ENCODE measurements at regions not wholly inside any gene's neighbourhood (a gene's known extent, or its start where the extent isn't known, plus 50 kb on each side); places are given as distances from the start of the nearest gene placed in this dataset.

- Histone ChIP-seq H3K27ac (ENCODE audit: low read depth) (no peak overlapping the region), H4K20me1 (replicated peaks; ENCODE audit: insufficient read depth) (no peaks in the 10 kb centered on the region), H3K27me3 (ENCODE audit: insufficient read depth) (no peaks in the 10 kb centered on the region), H3F3A (replicated peaks; ENCODE audit: low read depth) (no peaks in the 10 kb centered on the region), H3K4me3 (no peak overlapping the region), H3K4me1 (ENCODE audit: insufficient read depth) (no peaks in the 10 kb centered on the region), H3K36me3 (ENCODE audit: insufficient read depth) (no peaks in the 10 kb centered on the region), H3K4me2 (no peak overlapping the region), H2AFZ (no peak overlapping the region), H3K79me2 (replicated peaks; ENCODE audit: insufficient read depth) (no peaks in the 10 kb centered on the region), H3K9me2 (ENCODE audit: insufficient read depth) (no peaks in the 10 kb centered on the region)
- H3K27ac Mint-ChIP-seq, result no peak overlapping the region
- H3K9me3 Mint-ChIP-seq, result no peaks in the 10 kb centered on the region
- no peak for DNase-seq (ENCODE audit: low spot score)
- H3K36me3 Mint-ChIP-seq (ENCODE audit: low read depth), result no peaks in the 10 kb centered on the region
- H3K4me1 Mint-ChIP-seq, result no peaks in the 10 kb centered on the region
- ATAC-seq, result no peak
- TF ChIP-seq EZH2phosphoT487 (IDR thresholded peaks at IDR 0.05; ENCODE audit: unreplicated experiment), result no peak
- no peak for TF ChIP-seq EZH2 (IDR thresholded peaks at IDR 0.05; ENCODE audit: low read depth, unreplicated experiment)
- no peak for TF ChIP-seq CTCF (conservative IDR thresholded peaks at IDR 0.05; ENCODE audit: low read depth in 2 of 2)
- TF ChIP-seq NANOG (IDR thresholded peaks at IDR 0.05; ENCODE audit: borderline replicate concordance), result no peak
- no peak for TF ChIP-seq ZNF114 (CRISPR knock-in tag; IDR thresholded peaks at IDR 0.05)
- no peak for TF ChIP-seq REST (IDR thresholded peaks at IDR 0.05; ENCODE audit: unreplicated experiment)
- no peak for TF ChIP-seq STAT1 (IDR thresholded peaks at IDR 0.05; ENCODE audit: unreplicated experiment)
- no peak for TF ChIP-seq JUNB (IDR thresholded peaks at IDR 0.05; ENCODE audit: unreplicated experiment)
- H3K4me3 Mint-ChIP-seq, result no peak overlapping the region
- H3K27me3 Mint-ChIP-seq (ENCODE audit: insufficient read depth, low read depth, poor library complexity), result peaks cover 2% of the 10 kb centered on the region
These were observed 875.4 kb upstream of the PRKX start for GRCh38 chrX:4588893-4589292.

- Mint-ChIP-seq H3K4me1 (no peaks in the 10 kb centered on the region), H3K9me3 (no peaks in the 10 kb centered on the region), H3K27ac (no peak overlapping the region), H3K36me3 (ENCODE audit: low read depth) (no peaks in the 10 kb centered on the region), H3K4me3 (no peak overlapping the region), H3K27me3 (ENCODE audit: insufficient read depth, low read depth, poor library complexity) (peaks cover 2% of the 10 kb centered on the region)
- no peaks in the 10 kb centered on the region for H4K20me1 ChIP-seq (replicated peaks; ENCODE audit: insufficient read depth)
- H3K36me3 ChIP-seq (ENCODE audit: insufficient read depth), result no peaks in the 10 kb centered on the region
- H2AFZ ChIP-seq, result no peak overlapping the region
- no peak overlapping the region for H3K4me3 ChIP-seq
- H3K9me2 ChIP-seq (ENCODE audit: insufficient read depth), result no peaks in the 10 kb centered on the region
- no peak overlapping the region for H3K27ac ChIP-seq (ENCODE audit: low read depth)
- DNase-seq (ENCODE audit: low spot score) (no peak), ATAC-seq (no peak)
- no peaks in the 10 kb centered on the region for H3K27me3 ChIP-seq (ENCODE audit: insufficient read depth)
- no peak overlapping the region for H3K4me2 ChIP-seq
- H3K79me2 ChIP-seq (replicated peaks; ENCODE audit: insufficient read depth), result no peaks in the 10 kb centered on the region
- H3K4me1 ChIP-seq (ENCODE audit: insufficient read depth), result no peaks in the 10 kb centered on the region
- H3F3A ChIP-seq (replicated peaks; ENCODE audit: low read depth), result no peaks in the 10 kb centered on the region
- no peak for TF ChIP-seq POLR2AphosphoS5 (IDR thresholded peaks at IDR 0.05; ENCODE audit: low read depth)
- TF ChIP-seq REST (IDR thresholded peaks at IDR 0.05; ENCODE audit: unreplicated experiment), result no peak
- TF ChIP-seq STAT1 (IDR thresholded peaks at IDR 0.05; ENCODE audit: unreplicated experiment), result no peak
- no peak for TF ChIP-seq NANOG (IDR thresholded peaks at IDR 0.05; ENCODE audit: borderline replicate concordance)
- TF ChIP-seq CTCF (conservative IDR thresholded peaks at IDR 0.05; ENCODE audit: low read depth in 2 of 2), result no peak
- no peak for TF ChIP-seq CREB1 (CRISPR knock-in tag; IDR thresholded peaks at IDR 0.05; ENCODE audit: low read depth)
- no peak for TF ChIP-seq ZNF331 (CRISPR knock-in tag; IDR thresholded peaks at IDR 0.05; ENCODE audit: low read depth)
- no peak for TF ChIP-seq EZH2phosphoT487 (IDR thresholded peaks at IDR 0.05; ENCODE audit: unreplicated experiment)
- TF ChIP-seq JUNB (IDR thresholded peaks at IDR 0.05; ENCODE audit: unreplicated experiment), result no peak
These were observed 875.0 kb upstream of the PRKX start for GRCh38 chrX:4588466-4588865.
